ENCODE measurements at regions not wholly inside any gene's neighbourhood (a gene's known extent, or its start where the extent isn't known, plus 50 kb on each side); places are given as distances from the start of the nearest gene placed in this dataset.

DNA sequence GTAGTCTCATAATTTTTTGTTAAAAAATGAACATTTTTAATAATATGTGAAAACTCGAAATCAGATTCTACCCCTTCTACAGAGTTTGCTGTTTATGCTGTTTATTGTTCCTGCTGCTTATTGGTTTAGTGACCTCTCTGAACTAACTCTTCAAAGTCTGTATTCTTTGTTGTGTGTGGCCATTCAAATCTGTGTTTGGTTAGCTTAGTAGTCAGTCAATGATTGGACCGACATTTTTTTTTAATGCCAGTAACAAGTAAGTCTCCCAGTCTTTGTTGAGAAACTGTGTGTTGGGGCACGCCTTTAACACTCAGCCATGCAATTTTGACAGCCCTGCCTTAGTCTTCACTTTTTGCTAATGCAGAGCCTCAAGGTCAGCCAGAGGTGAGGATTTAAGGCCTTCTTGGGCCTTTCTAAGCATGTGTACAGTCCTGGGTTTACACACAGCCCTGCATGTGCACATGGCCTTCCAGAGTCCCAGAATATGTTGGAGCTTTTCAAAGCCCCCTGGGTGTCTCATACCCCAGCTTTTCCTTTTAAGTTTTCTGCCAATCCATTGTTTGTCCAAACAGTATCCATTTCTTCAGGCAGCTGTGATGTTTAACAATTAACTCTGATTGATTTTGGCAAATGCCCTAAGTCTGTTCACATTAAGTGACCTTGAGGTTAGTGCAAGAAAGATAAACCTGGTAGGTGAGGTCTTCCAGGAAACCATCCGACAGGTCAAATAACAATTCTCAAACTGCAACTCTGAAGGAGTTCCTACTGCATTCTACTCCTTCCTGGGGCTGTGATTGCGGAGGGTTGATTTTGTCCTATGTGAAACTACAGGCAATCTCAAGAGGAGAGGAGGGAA is 389.3 kb downstream of the PMP22 start:
- DNase-seq = no peak
- no peak overlapping the region for H3K4me3 Mint-ChIP-seq
- H3K27me3 Mint-ChIP-seq = peaks cover 5 to 24% (median 7%) of the 10 kb centered on the region in 3 donors
- no peaks in the 10 kb centered on the region for H3K4me1 Mint-ChIP-seq
- peaks cover 0 to 5% (median 0%) of the 10 kb centered on the region in 7 donors for H3K9me3 Mint-ChIP-seq
- no peak for ATAC-seq (ENCODE audit: low read depth in 2 of 2)
- H3K36me3 Mint-ChIP-seq = no peaks in the 10 kb centered on the region
- H3K27ac Mint-ChIP-seq = no peak overlapping the region

DNA sequence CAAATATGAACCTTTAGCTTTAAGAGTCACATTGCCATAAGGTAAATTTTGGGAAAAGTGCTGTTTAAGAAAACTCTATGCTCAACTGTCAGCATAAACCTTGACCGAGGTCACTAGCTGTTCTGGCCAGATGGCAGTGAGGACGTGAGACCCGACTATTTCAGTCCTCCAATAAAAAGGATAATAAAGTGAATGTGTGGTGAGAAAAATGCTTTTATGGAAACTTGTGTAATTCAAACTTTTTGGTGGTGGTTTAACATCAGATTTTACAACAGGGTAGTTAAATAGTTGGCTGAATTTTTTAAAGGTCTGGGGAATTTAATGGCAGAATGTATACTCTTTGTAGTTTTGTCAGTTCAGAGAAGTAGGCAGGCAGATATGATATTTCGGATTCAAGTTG is 391.1 kb downstream of the PMP22 start:
- Mint-ChIP-seq H3K36me3 (no peaks in the 10 kb centered on the region), H3K4me1 (no peaks in the 10 kb centered on the region), H3K27me3 (peaks cover 5 to 27% (median 7%) of the 10 kb centered on the region in 3 donors), H3K27ac (no peak overlapping the region), H3K4me3 (no peak overlapping the region), H3K9me3 (peaks cover 0 to 5% (median 0%) of the 10 kb centered on the region in 7 donors)
- ATAC-seq (ENCODE audit: low read depth in 2 of 2) (no peak), DNase-seq (no peak)

DNA sequence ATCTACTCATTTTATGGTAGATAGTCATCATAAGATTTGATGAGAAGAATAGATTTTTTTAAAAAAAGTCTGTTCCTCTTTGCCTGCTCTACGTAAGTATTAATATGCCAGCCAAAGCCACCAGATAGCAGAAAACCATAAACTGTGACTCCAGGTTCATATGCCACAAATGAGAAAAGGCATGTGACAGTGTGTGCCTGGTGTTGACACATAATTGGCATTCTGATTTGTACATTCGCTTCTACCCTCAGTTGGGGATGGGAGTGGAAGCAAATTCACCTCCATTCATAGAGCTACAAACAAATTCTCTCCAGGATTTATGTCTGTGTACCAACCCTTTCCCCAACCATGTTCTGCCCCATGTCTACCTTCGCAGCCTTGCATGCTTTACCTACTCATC is 391.6 kb downstream of the PMP22 start:
- H3K27ac Mint-ChIP-seq = no peak overlapping the region
- no peak overlapping the region for H3K4me3 Mint-ChIP-seq
- no peaks in the 10 kb centered on the region for H3K4me1 Mint-ChIP-seq
- ATAC-seq (ENCODE audit: low read depth in 2 of 2) (no peak), DNase-seq (no peak)
- no peaks in the 10 kb centered on the region for H3K36me3 Mint-ChIP-seq
- peaks cover 0 to 5% (median 0%) of the 10 kb centered on the region in 7 donors for H3K9me3 Mint-ChIP-seq
- H3K27me3 Mint-ChIP-seq = peaks cover 5 to 27% (median 7%) of the 10 kb centered on the region in 3 donors

DNA sequence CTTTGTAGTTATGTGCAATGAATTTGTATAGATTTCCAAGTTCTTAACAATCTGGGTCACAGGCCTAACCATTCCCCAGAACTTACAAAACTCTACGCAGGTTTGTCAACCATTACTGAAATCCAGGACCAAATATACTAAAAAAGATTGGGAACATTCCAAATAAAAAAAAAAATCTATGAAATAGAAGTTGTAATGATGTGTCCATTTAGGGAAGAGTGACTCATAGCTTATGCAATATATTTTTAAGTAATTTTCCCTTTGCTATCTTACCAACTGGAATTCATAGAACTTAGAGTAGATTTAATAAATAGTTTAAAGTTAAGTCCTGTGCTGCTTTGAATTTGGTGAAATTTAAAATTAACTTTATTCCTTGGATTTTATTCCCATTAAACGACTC is 393.2 kb downstream of the PMP22 start:
- Mint-ChIP-seq H3K4me3 (no peak overlapping the region), H3K4me1 (no peaks in the 10 kb centered on the region), H3K9me3 (peaks cover 0 to 5% (median 0%) of the 10 kb centered on the region in 7 donors), H3K27ac (no peak overlapping the region), H3K36me3 (no peaks in the 10 kb centered on the region), H3K27me3 (peaks cover 4 to 24% (median 14%) of the 10 kb centered on the region in 3 donors)
- no peak for ATAC-seq (ENCODE audit: low read depth in 2 of 2)
- no peak for DNase-seq

DNA sequence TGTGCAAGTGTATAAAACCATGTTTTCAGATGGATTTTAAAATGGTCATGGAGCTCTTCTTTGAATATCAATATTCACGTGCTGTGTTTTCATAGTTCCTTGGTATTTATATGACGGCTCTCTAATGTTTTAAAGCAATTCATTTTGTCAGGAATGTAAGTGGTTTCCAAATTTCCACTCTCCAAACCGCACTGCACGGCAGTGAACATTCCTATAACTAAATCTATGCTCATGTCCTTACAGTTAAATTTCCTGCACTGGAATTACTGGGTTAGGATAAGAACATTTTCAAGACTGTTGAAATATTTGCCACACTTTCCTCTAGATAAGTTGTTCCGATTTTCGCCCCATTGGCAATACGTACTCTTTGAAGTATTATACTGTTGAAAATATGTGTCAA is 398.9 kb downstream of the PMP22 start:
- peaks cover 9 to 14% (median 13%) of the 10 kb centered on the region in 3 donors for H3K27me3 Mint-ChIP-seq

DNA sequence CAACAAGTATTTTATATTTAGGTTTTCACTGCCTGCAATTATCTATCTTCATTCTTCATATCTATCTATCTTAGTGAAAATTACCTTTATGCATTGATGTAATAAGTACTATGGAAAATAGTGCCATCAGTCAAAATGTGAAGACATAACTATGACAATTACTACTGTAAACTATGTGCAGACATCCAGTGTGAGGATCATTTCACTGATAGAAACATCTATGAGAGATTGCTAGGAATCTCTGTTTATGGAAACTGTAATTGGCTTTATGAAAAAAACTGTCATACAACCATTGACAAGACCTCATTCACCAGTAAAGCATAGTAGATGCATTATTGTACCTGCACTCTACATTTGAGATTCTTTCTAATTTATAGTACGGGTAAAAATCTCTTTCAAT is 401.0 kb downstream of the PMP22 start:
- Mint-ChIP-seq H3K27me3 (peaks cover 5 to 20% (median 13%) of the 10 kb centered on the region in 3 donors), H3K36me3 (no peaks in the 10 kb centered on the region), H3K4me3 (no peak overlapping the region), H3K4me1 (no peaks in the 10 kb centered on the region), H3K27ac (no peak overlapping the region), H3K9me3 (peaks cover 0 to 6% (median 3%) of the 10 kb centered on the region in 7 donors)
- DNase-seq = no peak
- no peak for ATAC-seq (ENCODE audit: low read depth in 2 of 2)

More for the DNA sequence above, 398.9 kb downstream of the PMP22 start:
- Mint-ChIP-seq H3K36me3 (no peaks in the 10 kb centered on the region), H3K27ac (no peak overlapping the region), H3K4me1 (no peaks in the 10 kb centered on the region), H3K4me3 (no peak overlapping the region), H3K9me3 (peaks cover 0 to 6% (median 0%) of the 10 kb centered on the region in 7 donors)
- no peak for ATAC-seq (ENCODE audit: low read depth in 2 of 2)
- DNase-seq = no peak

DNA sequence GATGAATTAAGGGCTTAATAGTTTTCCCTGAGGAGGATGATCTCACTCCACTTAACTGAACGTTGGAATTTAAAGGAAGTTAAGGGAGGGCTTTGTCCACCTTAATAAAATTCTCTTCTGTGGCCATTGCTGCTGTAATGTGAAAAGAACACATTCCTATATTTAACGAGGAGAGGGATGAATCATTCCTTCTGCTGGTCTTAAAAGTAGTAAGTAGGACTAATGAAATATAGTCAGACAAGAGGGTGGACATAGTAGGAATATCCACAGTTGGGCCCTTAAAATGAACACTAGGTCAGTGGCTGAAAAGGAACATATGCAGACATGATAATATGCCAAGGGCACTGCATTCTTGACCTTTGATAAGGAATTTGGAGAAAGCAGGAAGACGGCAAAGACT is 405.6 kb downstream of the PMP22 start:
- Mint-ChIP-seq H3K27me3 (peaks cover 0 to 26% (median 6%) of the 10 kb centered on the region in 3 donors), H3K4me3 (no peak overlapping the region), H3K36me3 (no peaks in the 10 kb centered on the region), H3K9me3 (peaks cover 4 to 11% (median 7%) of the 10 kb centered on the region in 7 donors), H3K27ac (no peak overlapping the region), H3K4me1 (no peaks in the 10 kb centered on the region)
- ATAC-seq (ENCODE audit: low read depth in 2 of 2) (no peak), DNase-seq (no peak)

DNA sequence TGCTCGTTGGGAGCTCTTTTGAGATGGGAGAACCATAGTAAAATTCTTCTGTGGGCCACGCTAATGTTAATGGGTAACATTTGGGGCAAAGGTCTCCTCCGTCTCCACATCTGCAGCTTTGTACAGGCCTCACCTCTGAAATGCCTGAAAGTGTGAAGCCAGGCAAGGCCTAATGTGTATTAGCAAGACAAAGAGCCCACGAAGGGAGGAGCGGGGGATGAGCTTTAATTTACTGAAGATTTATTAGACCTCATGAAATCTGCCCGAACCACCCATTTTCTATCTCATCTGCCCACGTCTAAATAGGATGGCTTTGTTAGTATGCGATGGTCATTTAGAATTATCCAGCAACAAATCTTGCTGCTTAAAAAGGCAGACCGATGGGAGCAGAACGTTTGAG is 408.9 kb downstream of the PMP22 start:
- no peaks in the 10 kb centered on the region for H3K36me3 Mint-ChIP-seq
- peaks cover 0 to 16% (median 0%) of the 10 kb centered on the region in 3 donors for H3K27me3 Mint-ChIP-seq
- no peaks in the 10 kb centered on the region for H3K4me1 Mint-ChIP-seq
- H3K27ac Mint-ChIP-seq = no peak overlapping the region
- no peak overlapping the region for H3K4me3 Mint-ChIP-seq
- no peak for DNase-seq
- ATAC-seq (ENCODE audit: low read depth in 2 of 2) = no peak
- peaks cover 0 to 11% (median 5%) of the 10 kb centered on the region in 7 donors for H3K9me3 Mint-ChIP-seq

DNA sequence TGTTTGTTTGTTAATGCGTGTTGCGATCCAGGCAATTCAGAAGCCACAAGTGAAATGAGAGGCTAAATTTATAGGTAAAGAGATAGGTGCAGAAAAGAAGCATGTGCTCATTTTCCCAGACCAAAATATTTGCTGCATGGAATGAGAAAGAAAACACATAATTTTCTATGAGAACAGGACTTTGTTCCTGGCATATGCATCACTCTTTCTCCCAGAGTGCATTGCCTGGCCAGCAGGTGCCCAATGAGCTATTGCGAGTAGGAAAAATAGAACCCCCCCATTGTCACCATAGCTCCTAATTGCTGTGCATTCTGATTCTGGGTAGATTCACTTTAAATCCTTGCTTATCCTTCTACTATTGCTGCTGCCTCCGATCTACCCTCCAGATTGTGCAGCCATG is 410.4 kb downstream of the PMP22 start:
- Mint-ChIP-seq H3K27ac (peak overlapping the region in 1 of 6 donors; percentile 40), H3K4me3 (no peak overlapping the region), H3K27me3 (peaks cover 0 to 10% (median 7%) of the 10 kb centered on the region in 3 donors), H3K9me3 (peaks cover 0 to 13% (median 7%) of the 10 kb centered on the region in 7 donors), H3K4me1 (no peaks in the 10 kb centered on the region), H3K36me3 (no peaks in the 10 kb centered on the region)
- ATAC-seq (ENCODE audit: low read depth in 2 of 2) (no peak), DNase-seq (no peak)

DNA sequence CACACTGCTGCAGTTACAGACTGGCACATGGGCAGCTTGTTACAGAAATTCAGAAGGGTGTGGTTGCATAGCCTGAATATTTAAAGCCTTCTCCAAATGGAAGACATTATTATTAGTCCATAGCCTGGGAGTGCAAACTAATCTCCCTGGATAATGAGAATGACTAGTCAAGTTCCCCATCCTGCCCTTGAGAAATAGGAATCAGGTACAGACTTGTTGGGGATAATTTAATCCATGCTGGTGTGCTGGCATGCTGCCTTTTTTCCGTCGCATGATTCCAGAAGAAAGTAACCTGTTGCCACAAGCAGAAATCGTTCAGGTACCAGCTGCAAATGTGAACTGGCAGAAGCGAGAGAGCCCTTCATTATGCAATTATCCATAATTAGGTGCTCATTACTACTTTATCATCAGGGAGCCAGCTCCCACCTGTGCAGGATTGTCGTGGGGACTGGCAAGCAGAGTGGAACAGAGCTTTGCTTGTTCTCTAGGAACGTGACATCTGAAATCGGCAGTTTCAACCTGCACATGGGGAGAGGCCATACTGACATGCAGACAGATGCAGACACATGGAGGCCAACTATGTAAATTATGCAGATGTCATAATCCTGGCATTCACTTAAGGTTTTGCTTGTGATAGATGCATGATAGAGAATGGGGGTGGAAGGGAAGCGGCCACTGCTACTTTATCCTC is 419.4 kb downstream of the PMP22 start:
- no peaks in the 10 kb centered on the region for H3K36me3 Mint-ChIP-seq
- no peaks in the 10 kb centered on the region for H3K4me1 Mint-ChIP-seq
- no peak overlapping the region for H3K4me3 Mint-ChIP-seq
- H3K9me3 Mint-ChIP-seq = peaks cover 0 to 12% (median 6%) of the 10 kb centered on the region in 7 donors
- DNase-seq (no peak), ATAC-seq (ENCODE audit: low read depth in 2 of 2) (no peak)
- no peak overlapping the region for H3K27ac Mint-ChIP-seq
- H3K27me3 Mint-ChIP-seq = peaks cover 11 to 25% (median 18%) of the 10 kb centered on the region in 3 donors

DNA sequence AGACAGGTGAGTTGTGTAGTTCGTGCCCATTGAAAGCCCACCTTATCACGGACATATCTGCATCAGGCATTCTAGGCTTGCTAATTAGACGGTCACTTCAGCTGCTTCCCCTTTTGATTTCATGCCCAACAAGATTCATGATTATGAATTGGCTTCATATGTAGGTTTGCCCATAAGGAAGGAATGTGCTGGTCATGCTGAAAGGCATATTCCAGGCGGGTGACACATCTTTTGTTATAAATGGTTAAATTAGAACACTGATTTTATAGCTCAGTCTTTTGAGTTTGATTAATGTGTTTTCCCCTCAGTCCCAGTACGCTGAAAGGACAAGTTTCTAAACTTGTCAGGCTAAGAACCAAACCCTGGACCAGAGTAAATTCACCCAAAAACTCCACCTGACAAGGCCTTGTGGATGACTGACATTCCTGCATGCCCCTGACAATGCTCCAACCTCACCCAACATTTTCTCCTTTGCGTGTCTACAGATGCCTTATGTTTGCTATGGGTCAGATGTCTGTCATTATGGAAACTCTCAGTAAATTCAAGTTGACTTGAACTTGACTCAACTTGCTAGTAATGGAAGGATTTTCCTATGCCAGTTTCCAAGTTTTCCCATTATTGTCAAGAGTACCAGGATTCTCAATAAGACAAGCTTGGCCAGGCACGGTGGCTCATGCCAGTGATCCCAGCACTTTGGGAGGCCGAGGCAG is 421.9 kb downstream of the PMP22 start:
- ATAC-seq (ENCODE audit: low read depth in 2 of 2) = no peak
- H3K4me3 Mint-ChIP-seq = no peak overlapping the region
- H3K27ac Mint-ChIP-seq = no peak overlapping the region
- H3K27me3 Mint-ChIP-seq = peaks cover 11 to 16% (median 15%) of the 10 kb centered on the region in 3 donors
- H3K36me3 Mint-ChIP-seq = no peaks in the 10 kb centered on the region
- H3K4me1 Mint-ChIP-seq = no peaks in the 10 kb centered on the region
- peaks cover 0 to 5% (median 0%) of the 10 kb centered on the region in 7 donors for H3K9me3 Mint-ChIP-seq
- no peak for DNase-seq

DNA sequence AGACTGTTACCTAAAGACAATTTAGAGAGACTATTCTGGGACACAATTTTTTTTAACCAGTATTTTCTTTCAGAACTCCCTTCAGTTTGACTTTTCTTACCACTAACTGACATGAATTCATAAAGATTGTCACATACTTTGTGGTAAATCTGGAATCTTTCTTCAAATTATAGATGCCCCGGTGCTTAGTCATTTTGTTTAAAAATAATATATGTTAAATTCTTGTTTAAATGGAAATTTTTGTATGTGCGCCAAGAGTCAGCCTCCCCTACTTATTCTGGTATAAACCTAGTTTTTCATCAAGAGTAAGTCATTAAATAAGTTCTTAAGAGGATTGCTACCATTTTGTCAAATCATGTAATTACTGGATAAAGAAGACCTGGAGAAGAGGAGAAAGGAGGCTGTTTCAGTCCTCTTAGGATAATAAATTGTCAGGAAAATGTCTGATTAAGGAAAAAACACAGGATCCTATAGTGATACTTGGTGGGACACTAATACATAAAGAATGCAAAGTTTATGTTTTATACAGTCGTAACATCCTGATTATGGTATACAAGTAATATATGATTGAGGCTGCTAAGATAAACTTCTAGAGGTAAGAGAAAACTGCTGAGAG is 424.4 kb downstream of the PMP22 start:
- peaks cover 7 to 18% (median 11%) of the 10 kb centered on the region in 3 donors for H3K27me3 Mint-ChIP-seq
- no peak for ATAC-seq (ENCODE audit: low read depth in 2 of 2)
- H3K4me3 Mint-ChIP-seq = no peak overlapping the region
- H3K4me1 Mint-ChIP-seq = no peaks in the 10 kb centered on the region
- no peak for DNase-seq
- H3K36me3 Mint-ChIP-seq = no peaks in the 10 kb centered on the region
- H3K9me3 Mint-ChIP-seq = peaks cover 0 to 3% (median 0%) of the 10 kb centered on the region in 7 donors
- no peak overlapping the region for H3K27ac Mint-ChIP-seq

DNA sequence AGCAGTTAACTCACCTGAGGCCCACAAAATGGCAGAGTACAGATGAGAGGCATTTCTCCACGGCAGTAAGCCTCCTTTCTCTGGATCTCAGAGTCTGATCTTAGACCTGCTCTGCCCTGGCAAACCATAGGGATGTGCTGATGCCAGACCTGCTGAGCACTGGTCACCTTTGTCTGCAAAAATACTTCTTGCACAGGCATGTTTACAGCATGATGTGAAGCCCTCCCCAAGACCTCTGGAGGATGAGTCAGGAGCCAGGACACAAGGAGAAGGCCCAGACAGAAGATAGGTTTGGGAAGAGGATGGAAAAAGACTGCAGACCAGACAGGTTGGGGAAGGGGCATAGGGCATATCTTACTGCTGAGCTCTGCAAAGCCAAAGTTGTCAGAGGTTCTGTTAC is 426.6 kb downstream of the PMP22 start:
- Mint-ChIP-seq H3K9me3 (peaks cover 0 to 6% (median 4%) of the 10 kb centered on the region in 7 donors), H3K27me3 (peaks cover 0 to 9% (median 0%) of the 10 kb centered on the region in 3 donors), H3K27ac (no peak overlapping the region), H3K4me1 (no peaks in the 10 kb centered on the region), H3K4me3 (no peak overlapping the region), H3K36me3 (no peaks in the 10 kb centered on the region)
- ATAC-seq (ENCODE audit: low read depth in 2 of 2) (no peak), DNase-seq (no peak)
